MM.1S (cell line): ENCODE measurements at regions not wholly inside any gene's neighbourhood (a gene's known extent, or its start where the extent isn't known, plus 50 kb on each side); places are given as distances from the start of the nearest gene placed in this dataset.

ENCODE experiments used
- CTCF ChIP-seq: fragments of 300-600 bp; sonication (generic); IDR thresholded peaks from 2 replicates; pipeline ENCODE4 v1.5.1; 2016; ENCODE audit warnings: antibody characterized with exemption, low read length, mixed read lengths
- EZH2 ChIP-seq: fragments of 300-600 bp; sonication (generic); optimal IDR thresholded peaks from 2 replicates; pipeline ENCODE3; 2017; ENCODE audit warnings: low read depth, mild to moderate bottlenecking, antibody characterized with exemption, low read length, mixed read lengths

- TF ChIP-seq CTCF (no peak), EZH2 (no peak)
These were observed 527.5 kb upstream of the ARRDC3 start for GRCh38 chr5:91910655-91911054.
